GM23338 (cell line): ENCODE measurements at regions not wholly inside any gene's neighbourhood (a gene's known extent, or its start where the extent isn't known, plus 50 kb on each side); places are given as distances from the start of the nearest gene placed in this dataset.

Source experiments
- CREB1 ChIP-seq: fragments of 250-450 bp; sonication (Bioruptor Pico); IDR thresholded peaks from 2 replicates; pipeline ENCODE4 v1.5.0; 2020; ENCODE audit warnings: low read depth, mild to moderate bottlenecking, moderate library complexity
- POLR2AphosphoS5 ChIP-seq: IDR thresholded peaks from 2 replicates; pipeline ENCODE4 v1.6.1; 2016; ENCODE audit warnings: antibody characterized with exemption, low read depth
- TF ChIP-seq, protein P1 (sequence below), 2 experiments: fragments of 200-600 bp in 1 of 2; sonication (generic) in 1 of 2; conservative IDR thresholded peaks; 2 replicates each; pipeline versions ENCODE4 v1.5.1 to v1.6.1; 2016 to 2017; ENCODE audit warnings: antibody characterized with exemption in 2 of 2, low read depth in 2 of 2, mild to moderate bottlenecking in 2 of 2, moderate library complexity in 1 of 2
- TF ChIP-seq, protein P2 (sequence below): IDR thresholded peaks from one replicate; pipeline ENCODE4 v1.6.1; 2018; ENCODE audit warnings: antibody characterized with exemption; ENCODE audit not compliant: unreplicated experiment

DNA sequence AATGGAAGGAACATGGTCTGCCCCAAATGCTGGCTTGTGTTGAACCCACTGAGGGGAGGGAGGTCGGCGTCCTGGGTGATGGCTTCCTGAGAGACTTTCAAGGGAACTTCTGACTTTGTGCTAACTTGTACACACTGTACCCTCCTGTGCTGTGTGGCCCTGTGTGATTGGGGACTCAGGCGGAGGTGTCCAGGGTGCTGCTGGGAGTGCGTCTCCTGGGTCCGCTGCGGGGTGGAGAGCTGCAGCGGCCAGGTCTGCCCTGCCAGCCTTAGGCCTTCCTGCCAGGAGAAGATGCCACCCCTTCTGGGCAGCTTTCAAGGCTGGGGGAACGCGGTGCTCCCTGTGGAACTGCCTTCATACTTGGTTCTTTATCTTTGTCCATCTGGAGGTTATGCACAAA lies 170.1 kb downstream of the URI1 start:
- TF ChIP-seq CREB1 (no peak), POLR2AphosphoS5 (no peak)
- TF ChIP-seq, protein P1, sequence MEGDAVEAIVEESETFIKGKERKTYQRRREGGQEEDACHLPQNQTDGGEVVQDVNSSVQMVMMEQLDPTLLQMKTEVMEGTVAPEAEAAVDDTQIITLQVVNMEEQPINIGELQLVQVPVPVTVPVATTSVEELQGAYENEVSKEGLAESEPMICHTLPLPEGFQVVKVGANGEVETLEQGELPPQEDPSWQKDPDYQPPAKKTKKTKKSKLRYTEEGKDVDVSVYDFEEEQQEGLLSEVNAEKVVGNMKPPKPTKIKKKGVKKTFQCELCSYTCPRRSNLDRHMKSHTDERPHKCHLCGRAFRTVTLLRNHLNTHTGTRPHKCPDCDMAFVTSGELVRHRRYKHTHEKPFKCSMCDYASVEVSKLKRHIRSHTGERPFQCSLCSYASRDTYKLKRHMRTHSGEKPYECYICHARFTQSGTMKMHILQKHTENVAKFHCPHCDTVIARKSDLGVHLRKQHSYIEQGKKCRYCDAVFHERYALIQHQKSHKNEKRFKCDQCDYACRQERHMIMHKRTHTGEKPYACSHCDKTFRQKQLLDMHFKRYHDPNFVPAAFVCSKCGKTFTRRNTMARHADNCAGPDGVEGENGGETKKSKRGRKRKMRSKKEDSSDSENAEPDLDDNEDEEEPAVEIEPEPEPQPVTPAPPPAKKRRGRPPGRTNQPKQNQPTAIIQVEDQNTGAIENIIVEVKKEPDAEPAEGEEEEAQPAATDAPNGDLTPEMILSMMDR (conservative IDR thresholded peaks at IDR 0.05; ENCODE audit: low read depth in 2 of 2), result no peak
- TF ChIP-seq, protein P2, sequence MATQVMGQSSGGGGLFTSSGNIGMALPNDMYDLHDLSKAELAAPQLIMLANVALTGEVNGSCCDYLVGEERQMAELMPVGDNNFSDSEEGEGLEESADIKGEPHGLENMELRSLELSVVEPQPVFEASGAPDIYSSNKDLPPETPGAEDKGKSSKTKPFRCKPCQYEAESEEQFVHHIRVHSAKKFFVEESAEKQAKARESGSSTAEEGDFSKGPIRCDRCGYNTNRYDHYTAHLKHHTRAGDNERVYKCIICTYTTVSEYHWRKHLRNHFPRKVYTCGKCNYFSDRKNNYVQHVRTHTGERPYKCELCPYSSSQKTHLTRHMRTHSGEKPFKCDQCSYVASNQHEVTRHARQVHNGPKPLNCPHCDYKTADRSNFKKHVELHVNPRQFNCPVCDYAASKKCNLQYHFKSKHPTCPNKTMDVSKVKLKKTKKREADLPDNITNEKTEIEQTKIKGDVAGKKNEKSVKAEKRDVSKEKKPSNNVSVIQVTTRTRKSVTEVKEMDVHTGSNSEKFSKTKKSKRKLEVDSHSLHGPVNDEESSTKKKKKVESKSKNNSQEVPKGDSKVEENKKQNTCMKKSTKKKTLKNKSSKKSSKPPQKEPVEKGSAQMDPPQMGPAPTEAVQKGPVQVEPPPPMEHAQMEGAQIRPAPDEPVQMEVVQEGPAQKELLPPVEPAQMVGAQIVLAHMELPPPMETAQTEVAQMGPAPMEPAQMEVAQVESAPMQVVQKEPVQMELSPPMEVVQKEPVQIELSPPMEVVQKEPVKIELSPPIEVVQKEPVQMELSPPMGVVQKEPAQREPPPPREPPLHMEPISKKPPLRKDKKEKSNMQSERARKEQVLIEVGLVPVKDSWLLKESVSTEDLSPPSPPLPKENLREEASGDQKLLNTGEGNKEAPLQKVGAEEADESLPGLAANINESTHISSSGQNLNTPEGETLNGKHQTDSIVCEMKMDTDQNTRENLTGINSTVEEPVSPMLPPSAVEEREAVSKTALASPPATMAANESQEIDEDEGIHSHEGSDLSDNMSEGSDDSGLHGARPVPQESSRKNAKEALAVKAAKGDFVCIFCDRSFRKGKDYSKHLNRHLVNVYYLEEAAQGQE, result no peak
